ENCODE measurements at regions not wholly inside any gene's neighbourhood (a gene's known extent, or its start where the extent isn't known, plus 50 kb on each side); places are given as distances from the start of the nearest gene placed in this dataset.

DNA sequence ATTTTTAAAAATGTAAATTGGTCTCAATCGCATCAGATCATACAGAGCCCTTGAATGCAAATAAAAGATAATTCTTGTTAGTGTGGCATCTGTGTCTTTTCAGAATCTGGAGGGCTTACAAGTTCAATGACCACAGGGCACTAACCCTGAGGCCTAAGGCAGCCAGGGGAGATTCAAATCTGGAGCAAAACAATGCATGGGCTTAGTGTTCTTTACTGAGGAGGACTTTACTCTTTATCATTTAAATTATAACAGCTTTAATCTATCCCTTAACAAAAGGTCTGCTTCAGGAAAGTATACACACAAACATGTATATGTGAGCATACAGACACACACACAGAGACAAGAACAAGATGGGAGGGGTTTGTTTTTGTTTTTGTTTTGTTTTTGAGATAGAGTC, 51.0 kb upstream of the NSUN7 start (continued):
- no peak for TF ChIP-seq ASH2L (IDR thresholded peaks at IDR 0.05; ENCODE audit: low read length)

DNA sequence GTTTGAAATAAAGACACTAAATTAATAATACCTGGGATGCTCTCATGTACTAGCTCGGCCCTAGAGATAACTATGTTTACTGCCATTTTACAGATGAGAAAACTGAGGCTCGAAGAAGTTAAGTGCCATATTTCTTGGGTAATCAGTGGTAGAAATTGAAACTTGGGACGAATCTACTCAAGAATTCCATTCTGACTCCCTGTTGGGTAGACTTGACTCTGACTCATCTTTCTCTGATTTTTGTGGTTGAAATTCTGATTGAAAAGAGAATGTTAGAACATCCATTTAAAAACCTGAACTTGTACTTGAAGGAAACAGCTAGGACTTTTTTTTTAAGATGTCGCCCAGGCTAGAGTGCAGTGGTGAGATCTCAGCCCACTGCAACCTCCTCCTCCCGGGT, 50.1 kb upstream of the NSUN7 start:
- H3K23me2 ChIP-seq (ENCODE audit: low read depth, low read length) = no peaks in the 10 kb centered on the region
- no peaks in the 10 kb centered on the region for H3K79me1 ChIP-seq (ENCODE audit: low read depth, low read length)
- no peak overlapping the region for H3K4me3 ChIP-seq (ENCODE audit: extremely low read depth in 1 of 4, insufficient read depth in 2 of 4, low read depth in 3 of 4, low read length in 4 of 4)
- H3K27ac ChIP-seq (ENCODE audit: low read depth, low read length) = no peak overlapping the region
- H4K5ac ChIP-seq (ENCODE audit: insufficient read length, low read depth, low read length) = no peak overlapping the region
- no peak overlapping the region for H3K4ac ChIP-seq (replicated peaks; ENCODE audit: insufficient read length, low read depth, low read length)
- H2AK5ac ChIP-seq (ENCODE audit: low read depth, low read length) = no peak overlapping the region
- no peak overlapping the region for H3K23ac ChIP-seq (ENCODE audit: insufficient read length)
- no peak overlapping the region for H3K56ac ChIP-seq (replicated peaks; ENCODE audit: insufficient read length, low read depth, low read length)
- H3K36me3 ChIP-seq (ENCODE audit: control insufficient read depth in 2 of 4, insufficient read depth in 4 of 4, low read length in 3 of 4) = no peaks in the 10 kb centered on the region
- no peak overlapping the region for H3K4me2 ChIP-seq (ENCODE audit: insufficient read depth in 1 of 2, low read depth in 2 of 2, low read length in 2 of 2)
- H3K27me3 ChIP-seq (replicated peaks in 1 of 4; ENCODE audit: control insufficient read depth in 3 of 4, extremely low read depth in 1 of 4, insufficient read depth in 3 of 4, low read length in 3 of 4) = no peaks in the 10 kb centered on the region
- H2BK12ac ChIP-seq (ENCODE audit: low read depth, low read length) = no peak overlapping the region
- no peak for DNase-seq (ENCODE audit: low read depth in 1 of 2, low spot score in 2 of 2)
- H2BK120ac ChIP-seq (replicated peaks; ENCODE audit: low read depth, low read length) = no peak overlapping the region
- H3K14ac ChIP-seq (ENCODE audit: insufficient read length) = no peak overlapping the region
- H3K79me2 ChIP-seq (ENCODE audit: control insufficient read depth in 1 of 2, insufficient read depth in 2 of 2, low read length in 2 of 2) = no peaks in the 10 kb centered on the region
- H2BK5ac ChIP-seq (ENCODE audit: low read depth, low read length) = no peak overlapping the region
- H3K9me3 ChIP-seq (ENCODE audit: insufficient read depth in 2 of 2, low read depth in 1 of 2, low read length in 1 of 2) = no peaks in the 10 kb centered on the region
- no peak overlapping the region for H4K8ac ChIP-seq (ENCODE audit: extremely low read depth, insufficient read depth, low read length)
- no peak overlapping the region for H2AFZ ChIP-seq (ENCODE audit: low read length)
- peaks cover 0 to 3% (median 2%) of the 10 kb centered on the region in 4 experiments; a peak in 4 of 7 replicates for H3K4me1 ChIP-seq (replicated peaks in 1 of 4; ENCODE audit: control insufficient read depth in 3 of 4, insufficient read depth in 4 of 4, low read length in 3 of 4)
- no peak overlapping the region for H3K9ac ChIP-seq (replicated peaks in 1 of 4; ENCODE audit: extremely low read depth in 1 of 4, low read depth in 3 of 4, low read length in 3 of 4)
- POLR2A ChIA-PET (ENCODE audit: partially characterized antibody) = interaction anchor here (0.5 kb wide), 1 partner anchor 320 kb away, joined by 3 read pairs; no protein-coding TSS in a partner anchor
- H3K18ac ChIP-seq (ENCODE audit: extremely low read depth, low read length) = no peak overlapping the region
- no peak overlapping the region for H2BK15ac ChIP-seq (ENCODE audit: low read length)
- H2BK20ac ChIP-seq (ENCODE audit: low read length) = no peak overlapping the region
- no peak for FAIRE-seq
- 91% methylated on average over 5 of the region's 5 CpGs; no CpG with 5 or more reads in 1 of the 2 experiments for WGBS, 2 experiments (ENCODE audit: extremely low coverage in 1 of 2, insufficient coverage in 1 of 2, insufficient read length in 1 of 2, insufficient replicate concordance in 2 of 2, low coverage in 1 of 2, low lambda C conversion rate in 2 of 2, missing lambda C conversion rate in 1 of 2)
- no peaks in the 10 kb centered on the region for H4K20me1 ChIP-seq (replicated peaks in 1 of 2; ENCODE audit: control insufficient read depth in 1 of 2, insufficient read depth in 2 of 2, low read length in 2 of 2)
- CTCF ChIA-PET (ENCODE audit: partially characterized antibody) = no interaction called here
- H4K91ac ChIP-seq (replicated peaks; ENCODE audit: insufficient read length, low read length) = no peak overlapping the region
- TF ChIP-seq, protein P1, sequence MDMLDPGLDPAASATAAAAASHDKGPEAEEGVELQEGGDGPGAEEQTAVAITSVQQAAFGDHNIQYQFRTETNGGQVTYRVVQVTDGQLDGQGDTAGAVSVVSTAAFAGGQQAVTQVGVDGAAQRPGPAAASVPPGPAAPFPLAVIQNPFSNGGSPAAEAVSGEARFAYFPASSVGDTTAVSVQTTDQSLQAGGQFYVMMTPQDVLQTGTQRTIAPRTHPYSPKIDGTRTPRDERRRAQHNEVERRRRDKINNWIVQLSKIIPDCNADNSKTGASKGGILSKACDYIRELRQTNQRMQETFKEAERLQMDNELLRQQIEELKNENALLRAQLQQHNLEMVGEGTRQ (IDR thresholded peaks at IDR 0.05; ENCODE audit: low read length) = no peak
- TF ChIP-seq RNF2 (IDR thresholded peaks at IDR 0.05; ENCODE audit: borderline replicate concordance, low read depth, low read length, missing control alignments, poor library complexity, severe bottlenecking) = no peak
- TF ChIP-seq SIX5 (IDR thresholded peaks at IDR 0.05; ENCODE audit: low read depth, low read length) = no peak
- no peak for TF ChIP-seq KDM1A (IDR thresholded peaks at IDR 0.05; ENCODE audit: borderline replicate concordance, low read length)
- no peak for TF ChIP-seq POLR2A (IDR thresholded peaks at IDR 0.05; ENCODE audit: control extremely low read depth in 1 of 2, low read depth in 2 of 2, low read length in 2 of 2)
- TF ChIP-seq EZH2 (IDR thresholded peaks at IDR 0.05; ENCODE audit: low read depth, low read length, severe bottlenecking) = no peak
- TF ChIP-seq PHF8 (conservative IDR thresholded peaks at IDR 0.05; ENCODE audit: low read depth, low read length) = no peak
- TF ChIP-seq SIN3A (conservative IDR thresholded peaks at IDR 0.05 in 1 of 2, IDR thresholded peaks at IDR 0.05 in 1 of 2; ENCODE audit: low read depth in 1 of 2, low read length in 2 of 2) = no peak
- TF ChIP-seq, protein P2, sequence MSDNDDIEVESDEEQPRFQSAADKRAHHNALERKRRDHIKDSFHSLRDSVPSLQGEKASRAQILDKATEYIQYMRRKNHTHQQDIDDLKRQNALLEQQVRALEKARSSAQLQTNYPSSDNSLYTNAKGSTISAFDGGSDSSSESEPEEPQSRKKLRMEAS (IDR thresholded peaks at IDR 0.05) = no peak
- TF ChIP-seq RBBP5 (IDR thresholded peaks at IDR 0.05; ENCODE audit: borderline replicate concordance, low read depth, low read length) = no peak
